ENCODE measurements at regions not wholly inside any gene's neighbourhood (a gene's known extent, or its start where the extent isn't known, plus 50 kb on each side); places are given as distances from the start of the nearest gene placed in this dataset.

GRCh38 chr17:70268383-70268782 is 99.1 kb downstream of the KCNJ2 start:
- Mint-ChIP-seq H3K4me3 (no peak overlapping the region), H3K27me3 (ENCODE audit: low read depth) (no peaks in the 10 kb centered on the region), H3K36me3 (no peaks in the 10 kb centered on the region)

GRCh38 chr17:70270554-70270953 is 101.2 kb downstream of the KCNJ2 start:
- Mint-ChIP-seq H3K36me3 (no peaks in the 10 kb centered on the region), H3K4me3 (no peak overlapping the region), H3K4me1 (peaks cover 22% of the 10 kb centered on the region), H3K27ac (no peak overlapping the region), H3K9me3 (peaks cover 7% of the 10 kb centered on the region), H3K27me3 (ENCODE audit: low read depth) (no peaks in the 10 kb centered on the region)
- DNase-seq (ENCODE audit: low spot score in 2 of 2, unreplicated experiment in 2 of 2): no peak
- TF ChIP-seq CTCF (IDR thresholded peaks at IDR 0.05; ENCODE audit: unreplicated experiment): no peak

More at GRCh38 chr17:70268383-70268782, 99.1 kb downstream of the KCNJ2 start:
- Mint-ChIP-seq H3K9me3 (peaks cover 7% of the 10 kb centered on the region), H3K4me1 (peaks cover 28% of the 10 kb centered on the region), H3K27ac (no peak overlapping the region)
- no peak for DNase-seq (ENCODE audit: low spot score in 2 of 2, unreplicated experiment in 2 of 2)
- TF ChIP-seq CTCF (IDR thresholded peaks at IDR 0.05; ENCODE audit: unreplicated experiment): no peak

GRCh38 chr17:70271200-70271599 is 101.9 kb downstream of the KCNJ2 start:
- Mint-ChIP-seq H3K4me1 (peaks cover 16% of the 10 kb centered on the region), H3K4me3 (no peak overlapping the region), H3K27ac (peak overlapping the region; percentile 43), H3K9me3 (peaks cover 7% of the 10 kb centered on the region), H3K36me3 (no peaks in the 10 kb centered on the region), H3K27me3 (ENCODE audit: low read depth) (no peaks in the 10 kb centered on the region)
- no peak for TF ChIP-seq CTCF (IDR thresholded peaks at IDR 0.05; ENCODE audit: unreplicated experiment)
- no peak for DNase-seq (ENCODE audit: low spot score in 2 of 2, unreplicated experiment in 2 of 2)

GRCh38 chr17:70271672-70272071 is 102.3 kb downstream of the KCNJ2 start:
- H3K9me3 Mint-ChIP-seq: peaks cover 7% of the 10 kb centered on the region
- no peak for DNase-seq (ENCODE audit: low spot score in 2 of 2, unreplicated experiment in 2 of 2)
- H3K4me3 Mint-ChIP-seq: no peak overlapping the region
- no peaks in the 10 kb centered on the region for H3K36me3 Mint-ChIP-seq
- H3K4me1 Mint-ChIP-seq: peaks cover 15% of the 10 kb centered on the region
- H3K27me3 Mint-ChIP-seq (ENCODE audit: low read depth): no peaks in the 10 kb centered on the region
- peak overlapping the region; percentile 43 for H3K27ac Mint-ChIP-seq
- TF ChIP-seq CTCF (IDR thresholded peaks at IDR 0.05; ENCODE audit: unreplicated experiment): no peak

GRCh38 chr17:70274255-70274654 is 104.9 kb downstream of the KCNJ2 start:
- no peak for TF ChIP-seq CTCF (IDR thresholded peaks at IDR 0.05; ENCODE audit: unreplicated experiment)
- H3K4me1 Mint-ChIP-seq: peaks cover 21% of the 10 kb centered on the region
- peaks cover under 1% of the 10 kb centered on the region for H3K9me3 Mint-ChIP-seq
- H3K36me3 Mint-ChIP-seq: no peaks in the 10 kb centered on the region
- DNase-seq (ENCODE audit: low spot score in 2 of 2, unreplicated experiment in 2 of 2): no peak
- H3K4me3 Mint-ChIP-seq: no peak overlapping the region
- no peak overlapping the region for H3K27ac Mint-ChIP-seq
- H3K27me3 Mint-ChIP-seq (ENCODE audit: low read depth): no peaks in the 10 kb centered on the region

GRCh38 chr17:70276906-70277305 is 107.6 kb downstream of the KCNJ2 start:
- H3K4me1 Mint-ChIP-seq: peaks cover 7% of the 10 kb centered on the region
- no peak overlapping the region for H3K27ac Mint-ChIP-seq
- H3K36me3 Mint-ChIP-seq: no peaks in the 10 kb centered on the region
- H3K4me3 Mint-ChIP-seq: no peak overlapping the region
- H3K27me3 Mint-ChIP-seq (ENCODE audit: low read depth): no peaks in the 10 kb centered on the region
- no peak for TF ChIP-seq CTCF (IDR thresholded peaks at IDR 0.05; ENCODE audit: unreplicated experiment)
- no peak for DNase-seq (ENCODE audit: low spot score in 2 of 2, unreplicated experiment in 2 of 2)
- no peaks in the 10 kb centered on the region for H3K9me3 Mint-ChIP-seq
